GM12878 (cell line): ENCODE measurements at regions not wholly inside any gene's neighbourhood (a gene's known extent, or its start where the extent isn't known, plus 50 kb on each side); places are given as distances from the start of the nearest gene placed in this dataset.
"Not testable (repeated sequence)": the region's sequence is repeated elsewhere in the genome, so short reads cannot be mapped to it uniquely, and the experiment has no call there.

Experiments used
- BMI1 ChIP-seq: fragments of 450-650 bp; IDR thresholded peaks from 2 replicates; pipeline ENCODE4 v1.6.1; 2016; ENCODE audit warnings: mild to moderate bottlenecking, moderate library complexity, borderline replicate concordance
- CEBPB ChIP-seq, 2 experiments: fragments of 150-350 bp in 1 of 2; IDR thresholded peaks; 2 replicates each; pipeline ENCODE4 v1.6.1; 2012 to 2014; ENCODE audit warnings: low read depth in 2 of 2, low read length in 2 of 2, borderline replicate concordance in 1 of 2, inconsistent platforms in 1 of 2
- POLR2A ChIP-seq: IDR thresholded peaks from 2 replicates; pipeline ENCODE4 v1.6.1; 2011; ENCODE audit warnings: low read depth, mild to moderate bottlenecking, low read length
- POLR2AphosphoS2 ChIP-seq: IDR thresholded peaks from 2 replicates; pipeline ENCODE4 v1.6.1; 2011; ENCODE audit warnings: low read depth, mild to moderate bottlenecking, low read length, improper control_type of control experiment, moderate library complexity
- POLR2AphosphoS5 ChIP-seq: IDR thresholded peaks from 2 replicates; pipeline ENCODE4 v1.6.1; 2011; ENCODE audit warnings: mild to moderate bottlenecking, low read length, inconsistent platforms
- RCOR1 ChIP-seq: conservative IDR thresholded peaks from 2 replicates; pipeline ENCODE4 v1.6.1; 2012; ENCODE audit warnings: low read depth, low read length, improper control_type of control experiment
- TAF1 ChIP-seq: IDR thresholded peaks from 2 replicates; pipeline ENCODE4 v1.6.1; 2011; ENCODE audit warnings: mild to moderate bottlenecking, low read depth, low read length, borderline replicate concordance
- TF ChIP-seq, protein P1 (sequence below), 3 experiments: IDR thresholded peaks in 2 of 3; conservative IDR thresholded peaks in 1 of 3; 2 replicates each; pipeline ENCODE4 v1.5.1; 2011; ENCODE audit warnings: low read depth in 3 of 3, low read length in 3 of 3, mild to moderate bottlenecking in 3 of 3, control low read depth in 2 of 3, moderate library complexity in 2 of 3, inconsistent platforms in 1 of 3, mixed read lengths in 1 of 3; ENCODE audit not compliant: control insufficient read depth in 2 of 3, insufficient read depth in 1 of 3; ENCODE audit errors: extremely low read depth in 1 of 3

DNA sequence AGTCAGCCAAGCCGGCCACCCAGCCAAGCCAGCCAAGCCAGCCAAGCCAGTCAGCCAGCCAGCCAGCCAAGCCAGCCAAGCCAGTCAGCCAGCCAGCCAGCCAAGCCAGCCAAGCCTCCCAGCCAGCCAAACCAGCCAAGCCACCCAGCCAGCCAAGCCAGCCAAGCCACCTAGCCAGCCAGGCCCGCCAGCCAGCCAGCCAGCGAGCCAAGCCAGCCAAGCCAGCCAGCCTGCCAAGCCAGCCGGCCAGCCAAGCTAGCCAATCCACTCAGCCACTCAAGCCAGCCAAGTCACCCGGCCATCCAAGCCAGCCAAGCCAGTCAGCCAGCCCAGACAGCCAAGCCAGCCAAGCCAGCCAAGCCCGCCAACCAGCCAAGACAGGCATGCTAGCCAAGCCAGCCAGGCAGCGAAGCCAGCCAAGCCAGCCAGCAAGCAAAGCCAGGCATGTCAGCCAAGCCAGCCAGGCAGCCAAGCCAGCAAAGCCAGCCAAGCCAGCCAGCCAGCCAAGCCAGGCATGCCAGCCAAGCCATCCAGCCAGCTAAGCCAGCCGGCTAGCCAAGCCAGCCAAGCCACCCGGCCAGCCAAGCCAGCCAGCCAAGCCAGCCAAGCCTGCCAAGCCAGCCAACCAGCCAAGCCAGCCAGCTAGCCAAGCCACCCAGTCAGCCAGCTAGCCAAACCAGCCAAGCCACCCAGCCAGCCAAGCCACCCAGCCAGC, 351.2 kb upstream of the PLGLB2 start:
- TF ChIP-seq, protein P1, sequence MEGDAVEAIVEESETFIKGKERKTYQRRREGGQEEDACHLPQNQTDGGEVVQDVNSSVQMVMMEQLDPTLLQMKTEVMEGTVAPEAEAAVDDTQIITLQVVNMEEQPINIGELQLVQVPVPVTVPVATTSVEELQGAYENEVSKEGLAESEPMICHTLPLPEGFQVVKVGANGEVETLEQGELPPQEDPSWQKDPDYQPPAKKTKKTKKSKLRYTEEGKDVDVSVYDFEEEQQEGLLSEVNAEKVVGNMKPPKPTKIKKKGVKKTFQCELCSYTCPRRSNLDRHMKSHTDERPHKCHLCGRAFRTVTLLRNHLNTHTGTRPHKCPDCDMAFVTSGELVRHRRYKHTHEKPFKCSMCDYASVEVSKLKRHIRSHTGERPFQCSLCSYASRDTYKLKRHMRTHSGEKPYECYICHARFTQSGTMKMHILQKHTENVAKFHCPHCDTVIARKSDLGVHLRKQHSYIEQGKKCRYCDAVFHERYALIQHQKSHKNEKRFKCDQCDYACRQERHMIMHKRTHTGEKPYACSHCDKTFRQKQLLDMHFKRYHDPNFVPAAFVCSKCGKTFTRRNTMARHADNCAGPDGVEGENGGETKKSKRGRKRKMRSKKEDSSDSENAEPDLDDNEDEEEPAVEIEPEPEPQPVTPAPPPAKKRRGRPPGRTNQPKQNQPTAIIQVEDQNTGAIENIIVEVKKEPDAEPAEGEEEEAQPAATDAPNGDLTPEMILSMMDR (IDR thresholded peaks at IDR 0.05 in 2 of 3, conservative IDR thresholded peaks at IDR 0.05 in 1 of 3; ENCODE audit: control insufficient read depth in 2 of 3, extremely low read depth in 1 of 3, insufficient read depth in 1 of 3, low read depth in 3 of 3, low read length in 3 of 3), result not testable (repeated sequence)
- TF ChIP-seq POLR2AphosphoS2; TAF1; CEBPB (IDR thresholded peaks at IDR 0.05; ENCODE audit: borderline replicate concordance in 1 of 2, low read depth in 2 of 2, low read length in 2 of 2); POLR2AphosphoS5; RCOR1; BMI1; POLR2A: not testable (repeated sequence)
